GM23338 (cell line): ENCODE measurements at regions not wholly inside any gene's neighbourhood (a gene's known extent, or its start where the extent isn't known, plus 50 kb on each side); places are given as distances from the start of the nearest gene placed in this dataset.

Experiments used
- ATAC-seq: fragments of 200-7000 bp; cut with Tn5 transposase; 3 replicates; pipeline ENCODE4 v1.9.1; 2020
- DNase-seq: peaks from one replicate; pipeline ENCODE4 v3.0.0-alpha.2; 2015; ENCODE audit warnings: low spot score
- H2AFZ ChIP-seq: fragments of 200-600 bp; sonication (generic); 2 replicates; pipeline ENCODE4 v1.8.0; 2016; ENCODE audit warnings: antibody characterized with exemption, mild to moderate bottlenecking, moderate library complexity
- H3F3A ChIP-seq: fragments of 200-600 bp; sonication (generic); replicated peaks from 2 replicates; pipeline ENCODE4 v1.8.0; 2017; ENCODE audit warnings: antibody characterized with exemption, mixed run types, low read depth
- H3K27ac ChIP-seq: fragments of 200-600 bp; sonication (generic); 2 replicates; pipeline ENCODE4 v1.6.1; 2016; ENCODE audit warnings: low read depth
- H3K27me3 ChIP-seq: fragments of 200-600 bp; sonication (generic); 2 replicates; pipeline ENCODE4 v1.8.0; 2016; ENCODE audit warnings: mild to moderate bottlenecking, mixed run types, moderate library complexity; ENCODE audit not compliant: insufficient read depth
- H3K36me3 ChIP-seq: fragments of 200-600 bp; sonication (generic); 2 replicates; pipeline ENCODE4 v1.8.0; 2016; ENCODE audit warnings: mild to moderate bottlenecking; ENCODE audit not compliant: insufficient read depth
- H3K4me1 ChIP-seq: fragments of 200-600 bp; sonication (generic); 2 replicates; pipeline ENCODE4 v1.8.0; 2016; ENCODE audit warnings: mild to moderate bottlenecking, moderate library complexity; ENCODE audit not compliant: insufficient read depth
- H3K4me2 ChIP-seq: fragments of 200-600 bp; sonication (generic); 2 replicates; pipeline ENCODE4 v1.7.1; 2017; ENCODE audit warnings: mixed run types
- H3K4me3 ChIP-seq: fragments of 200-600 bp; sonication (generic); 2 replicates; pipeline ENCODE4 v1.6.1; 2016; ENCODE audit warnings: mixed run types
- H3K79me2 ChIP-seq: fragments of 200-600 bp; sonication (generic); replicated peaks from 2 replicates; pipeline ENCODE4 v1.8.0; 2017; ENCODE audit warnings: mild to moderate bottlenecking; ENCODE audit not compliant: insufficient read depth
- H3K9me2 ChIP-seq: fragments of 200-600 bp; sonication (generic); 2 replicates; pipeline ENCODE4 v1.8.0; 2017; ENCODE audit not compliant: insufficient read depth
- H4K20me1 ChIP-seq: fragments of 200-600 bp; sonication (generic); replicated peaks from 2 replicates; pipeline ENCODE4 v1.8.0; 2017; ENCODE audit warnings: mild to moderate bottlenecking; ENCODE audit not compliant: insufficient read depth
- H3K27ac Mint-ChIP-seq: 2 replicates; pipeline ENCODE4 v1.8.0; 2020; ENCODE audit warnings: inconsistent platforms, mild to moderate bottlenecking, moderate library complexity, mixed read lengths
- H3K27me3 Mint-ChIP-seq: 3 replicates; pipeline ENCODE4 v1.8.0; 2022; ENCODE audit warnings: low read depth, mild to moderate bottlenecking, moderate library complexity, mixed read lengths, inconsistent platforms; ENCODE audit not compliant: insufficient read depth, poor library complexity
- H3K36me3 Mint-ChIP-seq: 3 replicates; pipeline ENCODE4 v1.8.0; 2021; ENCODE audit warnings: low read depth, mild to moderate bottlenecking, inconsistent platforms, moderate library complexity, mixed read lengths
- H3K4me1 Mint-ChIP-seq: 3 replicates; pipeline ENCODE4 v1.8.0; 2020; ENCODE audit warnings: mild to moderate bottlenecking, inconsistent platforms, mixed read lengths
- H3K4me3 Mint-ChIP-seq: 3 replicates; pipeline ENCODE4 v1.8.0; 2021; ENCODE audit warnings: moderate library complexity, mild to moderate bottlenecking, inconsistent platforms, mixed read lengths
- H3K9me3 Mint-ChIP-seq: 3 replicates; pipeline ENCODE4 v1.8.0; 2020; ENCODE audit warnings: moderate library complexity, mild to moderate bottlenecking, inconsistent platforms, mixed read lengths
- NANOG ChIP-seq: IDR thresholded peaks from 2 replicates; pipeline ENCODE4 v1.6.1; 2016; ENCODE audit warnings: antibody characterized with exemption, borderline replicate concordance
- TF ChIP-seq, protein P1 (sequence below), 2 experiments: fragments of 200-600 bp in 1 of 2; sonication (generic) in 1 of 2; conservative IDR thresholded peaks; 2 replicates each; pipeline versions ENCODE4 v1.5.1 to v1.6.1; 2016 to 2017; ENCODE audit warnings: antibody characterized with exemption in 2 of 2, low read depth in 2 of 2, mild to moderate bottlenecking in 2 of 2, moderate library complexity in 1 of 2
- TF ChIP-seq, protein P2 (sequence below): fragments of 250-450 bp; sonication (Bioruptor Pico); IDR thresholded peaks from 2 replicates; pipeline ENCODE4 v1.5.0; 2020; ENCODE audit warnings: mild to moderate bottlenecking, moderate library complexity

DNA sequence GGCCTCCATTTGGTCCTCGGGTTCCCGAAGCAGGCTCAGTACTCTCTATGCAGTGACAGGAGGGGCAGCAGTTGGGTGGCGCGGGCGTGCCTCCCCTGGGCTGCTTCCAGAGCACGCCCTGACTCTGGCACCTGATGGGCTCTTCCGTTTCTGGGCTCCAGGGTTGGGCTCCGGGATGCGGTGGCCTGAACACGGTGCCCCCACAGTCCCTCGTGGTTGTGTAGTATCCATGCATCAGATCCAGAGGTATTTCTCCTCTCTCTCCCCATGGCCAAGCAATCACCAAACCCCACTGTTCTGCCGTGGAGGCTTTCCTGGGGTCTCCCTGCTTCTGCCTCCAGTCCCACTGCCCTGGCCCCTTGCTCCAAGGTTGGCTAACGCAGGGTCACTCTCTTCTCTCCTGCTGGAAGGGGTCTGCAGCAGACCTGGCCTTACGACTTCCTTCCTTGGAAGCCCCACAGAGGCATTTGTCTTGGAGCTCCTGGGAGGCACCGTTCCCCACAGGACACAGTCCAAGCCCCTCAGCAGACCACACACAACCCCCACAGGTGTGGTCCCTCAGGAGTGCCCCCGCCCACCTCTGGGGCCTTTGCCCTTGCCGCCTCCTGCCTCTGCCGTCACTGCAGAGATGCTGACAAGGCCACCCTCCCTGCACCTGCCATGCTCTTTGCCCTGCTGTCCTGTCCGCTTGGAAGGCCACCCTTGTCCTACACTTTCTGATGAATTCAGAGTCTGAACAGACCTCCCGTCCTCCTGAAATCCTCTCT, 136.6 kb upstream of the ASB18 start:
- ATAC-seq, result no peak
- peaks cover 14% of the 10 kb centered on the region for H3K4me1 ChIP-seq
- Mint-ChIP-seq H3K4me3 (no peak overlapping the region), H3K36me3 (no peaks in the 10 kb centered on the region), H3K9me3 (no peaks in the 10 kb centered on the region; the same call in 2 of the 3 replicates), H3K27ac (no peak overlapping the region; the same call in 1 of the 2 replicates), H3K4me1 (peaks cover 38% of the 10 kb centered on the region), H3K27me3 (peaks cover 4% of the 10 kb centered on the region)
- no peaks in the 10 kb centered on the region for H3F3A ChIP-seq
- H3K27me3 ChIP-seq, result no peaks in the 10 kb centered on the region
- H3K79me2 ChIP-seq, result no peaks in the 10 kb centered on the region
- H3K4me2 ChIP-seq, result no peak overlapping the region
- H3K27ac ChIP-seq, result no peak overlapping the region
- DNase-seq, result no peak
- H4K20me1 ChIP-seq, result no peaks in the 10 kb centered on the region
- TF ChIP-seq, protein P1, sequence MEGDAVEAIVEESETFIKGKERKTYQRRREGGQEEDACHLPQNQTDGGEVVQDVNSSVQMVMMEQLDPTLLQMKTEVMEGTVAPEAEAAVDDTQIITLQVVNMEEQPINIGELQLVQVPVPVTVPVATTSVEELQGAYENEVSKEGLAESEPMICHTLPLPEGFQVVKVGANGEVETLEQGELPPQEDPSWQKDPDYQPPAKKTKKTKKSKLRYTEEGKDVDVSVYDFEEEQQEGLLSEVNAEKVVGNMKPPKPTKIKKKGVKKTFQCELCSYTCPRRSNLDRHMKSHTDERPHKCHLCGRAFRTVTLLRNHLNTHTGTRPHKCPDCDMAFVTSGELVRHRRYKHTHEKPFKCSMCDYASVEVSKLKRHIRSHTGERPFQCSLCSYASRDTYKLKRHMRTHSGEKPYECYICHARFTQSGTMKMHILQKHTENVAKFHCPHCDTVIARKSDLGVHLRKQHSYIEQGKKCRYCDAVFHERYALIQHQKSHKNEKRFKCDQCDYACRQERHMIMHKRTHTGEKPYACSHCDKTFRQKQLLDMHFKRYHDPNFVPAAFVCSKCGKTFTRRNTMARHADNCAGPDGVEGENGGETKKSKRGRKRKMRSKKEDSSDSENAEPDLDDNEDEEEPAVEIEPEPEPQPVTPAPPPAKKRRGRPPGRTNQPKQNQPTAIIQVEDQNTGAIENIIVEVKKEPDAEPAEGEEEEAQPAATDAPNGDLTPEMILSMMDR (conservative IDR thresholded peaks at IDR 0.05; ENCODE audit: low read depth in 2 of 2), result no peak
- no peak for TF ChIP-seq NANOG
- TF ChIP-seq, protein P2, sequence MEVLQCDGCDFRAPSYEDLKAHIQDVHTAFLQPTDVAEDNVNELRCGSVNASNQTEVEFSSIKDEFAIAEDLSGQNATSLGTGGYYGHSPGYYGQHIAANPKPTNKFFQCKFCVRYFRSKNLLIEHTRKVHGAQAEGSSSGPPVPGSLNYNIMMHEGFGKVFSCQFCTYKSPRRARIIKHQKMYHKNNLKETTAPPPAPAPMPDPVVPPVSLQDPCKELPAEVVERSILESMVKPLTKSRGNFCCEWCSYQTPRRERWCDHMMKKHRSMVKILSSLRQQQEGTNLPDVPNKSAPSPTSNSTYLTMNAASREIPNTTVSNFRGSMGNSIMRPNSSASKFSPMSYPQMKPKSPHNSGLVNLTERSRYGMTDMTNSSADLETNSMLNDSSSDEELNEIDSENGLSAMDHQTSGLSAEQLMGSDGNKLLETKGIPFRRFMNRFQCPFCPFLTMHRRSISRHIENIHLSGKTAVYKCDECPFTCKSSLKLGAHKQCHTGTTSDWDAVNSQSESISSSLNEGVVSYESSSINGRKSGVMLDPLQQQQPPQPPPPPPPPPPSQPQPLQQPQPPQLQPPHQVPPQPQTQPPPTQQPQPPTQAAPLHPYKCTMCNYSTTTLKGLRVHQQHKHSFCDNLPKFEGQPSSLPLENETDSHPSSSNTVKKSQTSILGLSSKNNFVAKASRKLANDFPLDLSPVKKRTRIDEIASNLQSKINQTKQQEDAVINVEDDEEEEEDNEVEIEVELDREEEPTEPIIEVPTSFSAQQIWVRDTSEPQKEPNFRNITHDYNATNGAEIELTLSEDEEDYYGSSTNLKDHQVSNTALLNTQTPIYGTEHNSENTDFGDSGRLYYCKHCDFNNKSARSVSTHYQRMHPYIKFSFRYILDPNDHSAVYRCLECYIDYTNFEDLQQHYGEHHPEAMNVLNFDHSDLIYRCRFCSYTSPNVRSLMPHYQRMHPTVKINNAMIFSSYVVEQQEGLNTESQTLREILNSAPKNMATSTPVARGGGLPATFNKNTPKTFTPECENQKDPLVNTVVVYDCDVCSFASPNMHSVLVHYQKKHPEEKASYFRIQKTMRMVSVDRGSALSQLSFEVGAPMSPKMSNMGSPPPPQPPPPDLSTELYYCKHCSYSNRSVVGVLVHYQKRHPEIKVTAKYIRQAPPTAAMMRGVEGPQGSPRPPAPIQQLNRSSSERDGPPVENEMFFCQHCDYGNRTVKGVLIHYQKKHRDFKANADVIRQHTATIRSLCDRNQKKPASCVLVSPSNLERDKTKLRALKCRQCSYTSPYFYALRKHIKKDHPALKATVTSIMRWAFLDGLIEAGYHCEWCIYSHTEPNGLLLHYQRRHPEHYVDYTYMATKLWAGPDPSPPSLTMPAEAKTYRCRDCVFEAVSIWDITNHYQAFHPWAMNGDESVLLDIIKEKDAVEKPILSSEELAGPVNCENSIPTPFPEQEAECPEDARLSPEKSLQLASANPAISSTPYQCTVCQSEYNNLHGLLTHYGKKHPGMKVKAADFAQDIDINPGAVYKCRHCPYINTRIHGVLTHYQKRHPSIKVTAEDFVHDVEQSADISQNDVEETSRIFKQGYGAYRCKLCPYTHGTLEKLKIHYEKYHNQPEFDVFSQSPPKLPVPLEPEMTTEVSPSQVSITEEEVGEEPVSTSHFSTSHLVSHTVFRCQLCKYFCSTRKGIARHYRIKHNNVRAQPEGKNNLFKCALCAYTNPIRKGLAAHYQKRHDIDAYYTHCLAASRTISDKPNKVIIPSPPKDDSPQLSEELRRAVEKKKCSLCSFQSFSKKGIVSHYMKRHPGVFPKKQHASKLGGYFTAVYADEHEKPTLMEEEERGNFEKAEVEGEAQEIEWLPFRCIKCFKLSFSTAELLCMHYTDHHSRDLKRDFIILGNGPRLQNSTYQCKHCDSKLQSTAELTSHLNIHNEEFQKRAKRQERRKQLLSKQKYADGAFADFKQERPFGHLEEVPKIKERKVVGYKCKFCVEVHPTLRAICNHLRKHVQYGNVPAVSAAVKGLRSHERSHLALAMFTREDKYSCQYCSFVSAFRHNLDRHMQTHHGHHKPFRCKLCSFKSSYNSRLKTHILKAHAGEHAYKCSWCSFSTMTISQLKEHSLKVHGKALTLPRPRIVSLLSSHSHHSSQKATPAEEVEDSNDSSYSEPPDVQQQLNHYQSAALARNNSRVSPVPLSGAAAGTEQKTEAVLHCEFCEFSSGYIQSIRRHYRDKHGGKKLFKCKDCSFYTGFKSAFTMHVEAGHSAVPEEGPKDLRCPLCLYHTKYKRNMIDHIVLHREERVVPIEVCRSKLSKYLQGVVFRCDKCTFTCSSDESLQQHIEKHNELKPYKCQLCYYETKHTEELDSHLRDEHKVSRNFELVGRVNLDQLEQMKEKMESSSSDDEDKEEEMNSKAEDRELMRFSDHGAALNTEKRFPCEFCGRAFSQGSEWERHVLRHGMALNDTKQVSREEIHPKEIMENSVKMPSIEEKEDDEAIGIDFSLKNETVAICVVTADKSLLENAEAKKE, result no peak
- no peaks in the 10 kb centered on the region for H3K36me3 ChIP-seq
- no peaks in the 10 kb centered on the region for H3K9me2 ChIP-seq
- H3K4me3 ChIP-seq, result no peak overlapping the region
- no peak overlapping the region for H2AFZ ChIP-seq
